ENCODE measurements at regions not wholly inside any gene's neighbourhood (a gene's known extent, or its start where the extent isn't known, plus 50 kb on each side); places are given as distances from the start of the nearest gene placed in this dataset.
A peak's percentile ranks its signal among the peaks of the same experiment; 100 is the strongest.

- Histone ChIP-seq H2BK120ac (replicated peaks; ENCODE audit: low read depth, low read length) (no peak overlapping the region), H3K4me2 (ENCODE audit: insufficient read depth in 1 of 2, low read depth in 2 of 2, low read length in 2 of 2) (no peak overlapping the region), H3K4ac (replicated peaks; ENCODE audit: insufficient read length, low read depth, low read length) (no peak overlapping the region), H2BK15ac (ENCODE audit: low read length) (no peak overlapping the region), H3K79me2 (ENCODE audit: control insufficient read depth in 1 of 2, insufficient read depth in 2 of 2, low read length in 2 of 2) (no peaks in the 10 kb centered on the region), H3K9me3 (ENCODE audit: insufficient read depth in 2 of 2, low read depth in 1 of 2, low read length in 1 of 2) (no peaks in the 10 kb centered on the region), H2AK5ac (ENCODE audit: low read depth, low read length) (no peak overlapping the region), H3K9ac (replicated peaks in 1 of 4; ENCODE audit: extremely low read depth in 1 of 4, low read depth in 3 of 4, low read length in 3 of 4) (no peak overlapping the region), H3K79me1 (ENCODE audit: low read depth, low read length) (no peaks in the 10 kb centered on the region), H2BK5ac (ENCODE audit: low read depth, low read length) (no peak overlapping the region), H4K20me1 (replicated peaks in 1 of 2; ENCODE audit: control insufficient read depth in 1 of 2, insufficient read depth in 2 of 2, low read length in 2 of 2) (no peaks in the 10 kb centered on the region), H2AFZ (ENCODE audit: low read length) (no peak overlapping the region), H3K23ac (ENCODE audit: insufficient read length) (no peak overlapping the region), H3K56ac (replicated peaks; ENCODE audit: insufficient read length, low read depth, low read length) (no peak overlapping the region), H3K23me2 (ENCODE audit: low read depth, low read length) (no peaks in the 10 kb centered on the region), H2BK20ac (ENCODE audit: low read length) (no peak overlapping the region), H3K27ac (ENCODE audit: low read depth, low read length) (no peak overlapping the region), H3K14ac (ENCODE audit: insufficient read length) (no peak overlapping the region), H3K27me3 (replicated peaks in 1 of 4; ENCODE audit: control insufficient read depth in 3 of 4, extremely low read depth in 1 of 4, insufficient read depth in 3 of 4, low read length in 3 of 4) (no peaks in the 10 kb centered on the region), H3K4me3 (ENCODE audit: extremely low read depth in 1 of 4, insufficient read depth in 2 of 4, low read depth in 3 of 4, low read length in 4 of 4) (no peak overlapping the region), H4K8ac (ENCODE audit: extremely low read depth, insufficient read depth, low read length) (no peak overlapping the region), H3K4me1 (replicated peaks in 1 of 4; ENCODE audit: control insufficient read depth in 3 of 4, insufficient read depth in 4 of 4, low read length in 3 of 4) (peaks cover 2 to 6% (median 4%) of the 10 kb centered on the region in 4 experiments; a peak in 4 of 7 replicates), H3K18ac (ENCODE audit: extremely low read depth, low read length) (no peak overlapping the region), H3K36me3 (ENCODE audit: control insufficient read depth in 2 of 4, insufficient read depth in 4 of 4, low read length in 3 of 4) (no peaks in the 10 kb centered on the region), H4K5ac (ENCODE audit: insufficient read length, low read depth, low read length) (no peak overlapping the region), H2BK12ac (ENCODE audit: low read depth, low read length) (no peak overlapping the region), H4K91ac (replicated peaks; ENCODE audit: insufficient read length, low read length) (no peak overlapping the region)
- ChIA-PET CTCF (ENCODE audit: partially characterized antibody) (interaction anchor here (2.0 kb wide), 1 partner anchor 351 kb away, joined by 5 read pairs; no protein-coding TSS in a partner anchor), POLR2A (ENCODE audit: partially characterized antibody) (no interaction called here)
- 84% methylated on average over 3 of the region's 3 CpGs; no CpG with 5 or more reads in 1 of the 2 experiments for WGBS, 2 experiments (ENCODE audit: extremely low coverage in 1 of 2, insufficient coverage in 1 of 2, insufficient read length in 1 of 2, insufficient replicate concordance in 2 of 2, low coverage in 1 of 2, low lambda C conversion rate in 2 of 2, missing lambda C conversion rate in 1 of 2)
- FAIRE-seq (no peak), DNase-seq (ENCODE audit: low read depth in 1 of 2, low spot score in 2 of 2) (no peak)
- TF ChIP-seq CTCF (IDR thresholded peaks at IDR 0.05; ENCODE audit: control extremely low read depth in 1 of 3, insufficient read depth in 1 of 3, low read depth in 1 of 3, low read length in 3 of 3) (no peak), MAFK (IDR thresholded peaks at IDR 0.05; ENCODE audit: low read depth, low read length) (peak; percentile 76; the same call in 1 of the 2 replicates)
Observed at GRCh38 chr9:78778318-78778717, 481.4 kb downstream of the PSAT1 start.
